HCT116 (cell line): ENCODE measurements at regions not wholly inside any gene's neighbourhood (a gene's known extent, or its start where the extent isn't known, plus 50 kb on each side); places are given as distances from the start of the nearest gene placed in this dataset.

Experiments used
- ATAC-seq: fragments of 200-7000 bp; cut with Tn5 transposase; 2 replicates; pipeline ENCODE4 v1.9.1; 2020; ENCODE audit warnings: mild to moderate bottlenecking, moderate library complexity
- BruUV-seq: library from RNA; stranded (reverse); fragments of 400-500 nt; replicated peaks from 2 replicates; lab custom pipeline; 2021; lab: Mats Ljungman, UMichigan
- CTCF ChIA-PET: fragments of 300-600 bp; sonication (Branson Sonifier 250); formaldehyde crosslinking; loops from one replicate; lab custom pipeline; 2021; ENCODE audit warnings: antibody characterized with exemption; lab: Charles Lee
- POLR2A ChIA-PET: fragments of 300-600, 350-600 bp; sonication (Branson Sonifier 250); formaldehyde crosslinking; loops from one replicate; lab custom pipeline; 2021; ENCODE audit warnings: antibody characterized with exemption; lab: Charles Lee
- RAD21 ChIA-PET, 2 experiments: fragments of 300-600 bp; sonication (Branson Sonifier 250); formaldehyde crosslinking; loops; one replicate each; lab custom pipeline; 2023; ENCODE audit warnings: low total read pairs in 2 of 2; ENCODE audit not compliant: uncharacterized antibody in 2 of 2, unreplicated experiment in 2 of 2, low non-redundant PET in 1 of 2; lab: Charles Lee
- DNase-seq: peaks from one replicate; pipeline ENCODE4 v3.0.0-alpha.2; 2010; ENCODE audit warnings: low read depth, low spot score
- H2AFZ ChIP-seq: fragments of 200-600 bp; shearing (Covaris generic), sonication (generic); 2 replicates; pipeline ENCODE4 v1.6.1; 2017; ENCODE audit warnings: low read depth, mixed run types, mixed read lengths, antibody characterized with exemption, low read length; ENCODE audit not compliant: poor library complexity, severe bottlenecking
- H3K27ac ChIP-seq: 2 replicates; pipeline ENCODE4 v1.5.1; 2012; ENCODE audit warnings: low read depth, low read length
- H3K27me3 ChIP-seq: fragments of 200-600 bp; sonication (generic); 2 replicates; pipeline ENCODE4 v1.6.1; 2016; ENCODE audit warnings: mixed run types, low read length, mixed read lengths; ENCODE audit not compliant: insufficient read depth
- H3K36me3 ChIP-seq, 2 experiments: fragments of 200-500 bp in 1 of 2; fragments of 200-600 bp in 1 of 2; sonication (Bioruptor generic) in 1 of 2; sonication (generic) in 1 of 2; 2 replicates each; pipeline versions ENCODE4 v1.5.1 to v1.6.1; 2014 to 2016; ENCODE audit warnings: low read length in 2 of 2, inconsistent platforms in 1 of 2, mixed read lengths in 1 of 2, mixed run types in 1 of 2; ENCODE audit not compliant: insufficient read depth in 2 of 2, control insufficient read depth in 1 of 2
- H3K4me1 ChIP-seq, 2 experiments: fragments of 200-600 bp in 1 of 2; sonication (generic) in 1 of 2; 2 replicates each; pipeline versions ENCODE4 v1.5.1 to v1.6.1; 2012 to 2017; ENCODE audit warnings: low read length in 2 of 2, inconsistent platforms in 1 of 2, mild to moderate bottlenecking in 1 of 2, mixed read lengths in 1 of 2, mixed run types in 1 of 2, moderate library complexity in 1 of 2; ENCODE audit not compliant: insufficient read depth in 2 of 2, control insufficient read depth in 1 of 2
- H3K4me2 ChIP-seq: fragments of 200-600 bp; sonication (generic); 2 replicates; pipeline ENCODE4 v1.6.1; 2017; ENCODE audit warnings: mixed run types, low read length, mixed read lengths
- H3K4me3 ChIP-seq, 2 experiments: fragments of 200-600 bp in 1 of 2; sonication (generic) in 1 of 2; replicated peaks in 1 of 2; 2 replicates each; pipeline ENCODE4 v1.5.1; 2011 to 2016; ENCODE audit warnings: low read length in 2 of 2, control low read depth in 1 of 2, low read depth in 1 of 2, mild to moderate bottlenecking in 1 of 2, mixed read lengths in 1 of 2, mixed run types in 1 of 2
- H3K79me2 ChIP-seq: fragments of 200-600 bp; sonication (generic); 2 replicates; pipeline ENCODE4 v1.6.1; 2017; ENCODE audit warnings: mild to moderate bottlenecking, mixed run types, low read length, moderate library complexity, mixed read lengths; ENCODE audit not compliant: insufficient read depth
- H3K9ac ChIP-seq: fragments of 200-600 bp; sonication (generic); 2 replicates; pipeline ENCODE4 v1.6.1; 2016; ENCODE audit warnings: low read length, mixed read lengths
- H3K9me2 ChIP-seq: fragments of 200-600 bp; sonication (generic), shearing (Covaris generic); 2 replicates; pipeline ENCODE4 v1.6.1; 2017; ENCODE audit warnings: mixed run types, mild to moderate bottlenecking, moderate library complexity; ENCODE audit not compliant: insufficient read depth
- H3K9me3 ChIP-seq, 2 experiments: fragments of 200-500 bp in 1 of 2; fragments of 200-600 bp in 1 of 2; sonication (Bioruptor generic) in 1 of 2; sonication (generic) in 1 of 2; 2 replicates each; pipeline ENCODE4 v1.6.1; 2014 to 2017; ENCODE audit warnings: low read length in 2 of 2, mixed read lengths in 2 of 2, inconsistent platforms in 1 of 2, low read depth in 1 of 2, mild to moderate bottlenecking in 1 of 2, mixed run types in 1 of 2, moderate library complexity in 1 of 2; ENCODE audit not compliant: control insufficient read depth in 1 of 2, insufficient read depth in 1 of 2
- H4K20me1 ChIP-seq: fragments of 200-600 bp; sonication (generic), shearing (Covaris generic); 2 replicates; pipeline ENCODE4 v1.6.1; 2017; ENCODE audit warnings: mixed run types, mild to moderate bottlenecking, moderate library complexity; ENCODE audit not compliant: insufficient read depth
- CBX3 ChIP-seq: IDR thresholded peaks from 2 replicates; pipeline ENCODE4 v1.6.1; 2012; ENCODE audit warnings: low read depth
- CEBPB ChIP-seq: IDR thresholded peaks from 2 replicates; pipeline ENCODE4 v1.6.1; 2012; ENCODE audit warnings: low read depth
- EGR1 ChIP-seq: IDR thresholded peaks from 2 replicates; pipeline ENCODE4 v1.6.1; 2012; ENCODE audit warnings: low read depth
- EZH2 ChIP-seq: fragments of 200-600 bp; sonication (generic); IDR thresholded peaks from 2 replicates; pipeline ENCODE4 v1.6.1; 2017; ENCODE audit warnings: antibody characterized with exemption, mixed run types
- EZH2phosphoT487 ChIP-seq: fragments of 200-600 bp; IDR thresholded peaks from 2 replicates; pipeline ENCODE4 v1.6.1; 2018; ENCODE audit warnings: antibody characterized with exemption, borderline replicate concordance
- FOSL1 ChIP-seq: IDR thresholded peaks from 2 replicates; pipeline ENCODE4 v1.6.1; 2012; ENCODE audit warnings: low read depth
- JUND ChIP-seq: IDR thresholded peaks from 2 replicates; pipeline ENCODE4 v1.6.1; 2012
- POLR2A ChIP-seq: IDR thresholded peaks from 2 replicates; pipeline ENCODE4 v1.7.0; 2011; ENCODE audit warnings: borderline replicate concordance; ENCODE audit not compliant: insufficient read depth, insufficient read length; ENCODE audit errors: extremely low read depth
- RAD21 ChIP-seq: IDR thresholded peaks from 2 replicates; pipeline ENCODE4 v1.6.1; 2012; ENCODE audit warnings: low read depth, mild to moderate bottlenecking
- SRF ChIP-seq: IDR thresholded peaks from 2 replicates; pipeline ENCODE4 v1.6.1; 2012; ENCODE audit warnings: low read depth
- TCF7L2 ChIP-seq: IDR thresholded peaks from 2 replicates; pipeline ENCODE4 v1.7.0; 2011; ENCODE audit warnings: borderline replicate concordance, inconsistent platforms; ENCODE audit not compliant: insufficient read depth, insufficient read length; ENCODE audit errors: extremely low read depth
- YY1 ChIP-seq: IDR thresholded peaks from 2 replicates; pipeline ENCODE4 v1.6.1; 2011; ENCODE audit warnings: low read length, low read depth, moderate library complexity, mild to moderate bottlenecking; ENCODE audit not compliant: insufficient replicate concordance; ENCODE audit errors: extremely low read depth
- ZNF274 ChIP-seq: fragments of 200-500 bp; sonication (Bioruptor generic); IDR thresholded peaks from 2 replicates; pipeline ENCODE4 v1.6.1; 2014; ENCODE audit warnings: mild to moderate bottlenecking, low read depth, low read length, inconsistent platforms
- intact Hi-C: fragments of 100-400 bp; cut with micrococcal nuclease; formaldehyde crosslinking; loops from 2 replicates; pipeline ENCODE4 v1.10.0; 2022
- TF ChIP-seq, protein P1 (sequence below): IDR thresholded peaks from 2 replicates; pipeline ENCODE4 v1.6.1; 2012
- TF ChIP-seq, protein P2 (sequence below): IDR thresholded peaks from 2 replicates; pipeline ENCODE4 v1.6.1; 2012
- TF ChIP-seq, protein P3 (sequence below): IDR thresholded peaks from 2 replicates; pipeline ENCODE4 v1.6.1; 2011; ENCODE audit warnings: mild to moderate bottlenecking, low read length, moderate library complexity; ENCODE audit not compliant: insufficient replicate concordance; ENCODE audit errors: extremely low read depth
- TF ChIP-seq, protein P4 (sequence below), 3 experiments: fragments of 200-600 bp in 1 of 3; sonication (generic) in 1 of 3; IDR thresholded peaks in 2 of 3; conservative IDR thresholded peaks in 1 of 3; 2 replicates each; pipeline ENCODE4 v1.5.1; 2012 to 2017; ENCODE audit warnings: low read depth in 2 of 3, low read length in 2 of 3, antibody characterized with exemption in 1 of 3, borderline replicate concordance in 1 of 3, control low read depth in 1 of 3, mild to moderate bottlenecking in 1 of 3, mixed read lengths in 1 of 3, mixed run types in 1 of 3, moderate library complexity in 1 of 3; ENCODE audit not compliant: insufficient read depth in 1 of 3

DNA sequence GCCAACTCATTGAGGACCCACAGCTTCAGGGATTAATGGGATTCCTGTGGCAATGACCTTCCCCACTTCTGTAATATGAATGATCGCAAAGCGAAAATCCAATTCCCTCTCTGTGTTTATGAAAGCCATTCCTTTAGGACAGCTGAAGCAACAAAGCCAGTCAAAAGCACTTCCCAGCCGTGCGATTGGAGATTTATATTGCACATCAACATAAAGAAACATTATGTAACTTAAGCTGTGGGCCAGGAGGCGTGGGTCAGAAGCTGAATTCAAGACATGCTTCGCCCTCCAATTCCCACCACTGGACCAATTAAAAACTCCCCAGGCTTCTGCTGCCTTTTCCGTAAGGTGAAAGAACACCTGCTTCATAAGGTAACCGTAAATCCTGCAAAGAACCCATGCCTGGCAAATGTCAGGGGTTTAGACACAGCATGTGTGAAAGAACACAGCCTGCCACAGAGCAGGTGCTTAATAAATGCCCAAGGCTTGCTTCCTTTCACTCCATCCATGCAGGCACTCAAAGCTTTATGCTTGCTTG lies 138.9 kb upstream of the SOD1 start:
- no peak for ATAC-seq
- no peak overlapping the region for H3K27ac ChIP-seq
- H2AFZ ChIP-seq: no peak overlapping the region
- ChIA-PET POLR2A (interaction anchor here (1.2 kb wide), 1 partner anchor 11 kb away, joined by 3 read pairs; no protein-coding TSS in a partner anchor), CTCF (interaction anchor here (1.8 kb wide), 1 partner anchor 12 kb away, joined by 5 read pairs; no protein-coding TSS in a partner anchor), RAD21 (no interaction called here)
- no peak overlapping the region for H3K9ac ChIP-seq
- TF ChIP-seq EGR1 (no peak), YY1 (no peak), POLR2A (no peak), ZNF274 (no peak), JUND (no peak), FOSL1 (no peak), CBX3 (no peak), EZH2 (no peak), EZH2phosphoT487 (no peak), CEBPB (no peak), RAD21 (no peak), TCF7L2 (no peak), SRF (no peak)
- TF ChIP-seq, protein P1, sequence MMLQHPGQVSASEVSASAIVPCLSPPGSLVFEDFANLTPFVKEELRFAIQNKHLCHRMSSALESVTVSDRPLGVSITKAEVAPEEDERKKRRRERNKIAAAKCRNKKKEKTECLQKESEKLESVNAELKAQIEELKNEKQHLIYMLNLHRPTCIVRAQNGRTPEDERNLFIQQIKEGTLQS: no peak
- TF ChIP-seq, protein P2, sequence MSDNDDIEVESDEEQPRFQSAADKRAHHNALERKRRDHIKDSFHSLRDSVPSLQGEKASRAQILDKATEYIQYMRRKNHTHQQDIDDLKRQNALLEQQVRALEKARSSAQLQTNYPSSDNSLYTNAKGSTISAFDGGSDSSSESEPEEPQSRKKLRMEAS: no peak
- TF ChIP-seq, protein P3, sequence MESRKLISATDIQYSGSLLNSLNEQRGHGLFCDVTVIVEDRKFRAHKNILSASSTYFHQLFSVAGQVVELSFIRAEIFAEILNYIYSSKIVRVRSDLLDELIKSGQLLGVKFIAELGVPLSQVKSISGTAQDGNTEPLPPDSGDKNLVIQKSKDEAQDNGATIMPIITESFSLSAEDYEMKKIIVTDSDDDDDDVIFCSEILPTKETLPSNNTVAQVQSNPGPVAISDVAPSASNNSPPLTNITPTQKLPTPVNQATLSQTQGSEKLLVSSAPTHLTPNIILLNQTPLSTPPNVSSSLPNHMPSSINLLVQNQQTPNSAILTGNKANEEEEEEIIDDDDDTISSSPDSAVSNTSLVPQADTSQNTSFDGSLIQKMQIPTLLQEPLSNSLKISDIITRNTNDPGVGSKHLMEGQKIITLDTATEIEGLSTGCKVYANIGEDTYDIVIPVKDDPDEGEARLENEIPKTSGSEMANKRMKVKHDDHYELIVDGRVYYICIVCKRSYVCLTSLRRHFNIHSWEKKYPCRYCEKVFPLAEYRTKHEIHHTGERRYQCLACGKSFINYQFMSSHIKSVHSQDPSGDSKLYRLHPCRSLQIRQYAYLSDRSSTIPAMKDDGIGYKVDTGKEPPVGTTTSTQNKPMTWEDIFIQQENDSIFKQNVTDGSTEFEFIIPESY: no peak
- TF ChIP-seq, protein P4, sequence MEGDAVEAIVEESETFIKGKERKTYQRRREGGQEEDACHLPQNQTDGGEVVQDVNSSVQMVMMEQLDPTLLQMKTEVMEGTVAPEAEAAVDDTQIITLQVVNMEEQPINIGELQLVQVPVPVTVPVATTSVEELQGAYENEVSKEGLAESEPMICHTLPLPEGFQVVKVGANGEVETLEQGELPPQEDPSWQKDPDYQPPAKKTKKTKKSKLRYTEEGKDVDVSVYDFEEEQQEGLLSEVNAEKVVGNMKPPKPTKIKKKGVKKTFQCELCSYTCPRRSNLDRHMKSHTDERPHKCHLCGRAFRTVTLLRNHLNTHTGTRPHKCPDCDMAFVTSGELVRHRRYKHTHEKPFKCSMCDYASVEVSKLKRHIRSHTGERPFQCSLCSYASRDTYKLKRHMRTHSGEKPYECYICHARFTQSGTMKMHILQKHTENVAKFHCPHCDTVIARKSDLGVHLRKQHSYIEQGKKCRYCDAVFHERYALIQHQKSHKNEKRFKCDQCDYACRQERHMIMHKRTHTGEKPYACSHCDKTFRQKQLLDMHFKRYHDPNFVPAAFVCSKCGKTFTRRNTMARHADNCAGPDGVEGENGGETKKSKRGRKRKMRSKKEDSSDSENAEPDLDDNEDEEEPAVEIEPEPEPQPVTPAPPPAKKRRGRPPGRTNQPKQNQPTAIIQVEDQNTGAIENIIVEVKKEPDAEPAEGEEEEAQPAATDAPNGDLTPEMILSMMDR (IDR thresholded peaks at IDR 0.05 in 2 of 3, conservative IDR thresholded peaks at IDR 0.05 in 1 of 3; ENCODE audit: borderline replicate concordance in 1 of 3, insufficient read depth in 1 of 3, low read depth in 2 of 3, low read length in 2 of 3): no peak
- no peaks in the 10 kb centered on the region for H3K9me3 ChIP-seq
- peaks cover 9% of the 10 kb centered on the region; the same call in 1 of the 2 replicates for H3K79me2 ChIP-seq
- H3K4me2 ChIP-seq: no peak overlapping the region
- H4K20me1 ChIP-seq: no peaks in the 10 kb centered on the region
- no peaks in the 10 kb centered on the region for H3K9me2 ChIP-seq
- intact Hi-C loops: no loop called here
- no peaks in the 10 kb centered on the region for H3K36me3 ChIP-seq
- H3K4me3 ChIP-seq: no peak overlapping the region
- H3K27me3 ChIP-seq: no peaks in the 10 kb centered on the region
- peaks cover 15 to 18% of the 10 kb centered on the region in 2 experiments for H3K4me1 ChIP-seq
- no TSS peak for BruUV-seq
- DNase-seq: no peak
